KMS-11 (cell line): ENCODE measurements at regions not wholly inside any gene's neighbourhood (a gene's known extent, or its start where the extent isn't known, plus 50 kb on each side); places are given as distances from the start of the nearest gene placed in this dataset.

Experiments
- H2AFZ ChIP-seq: fragments of 200-600 bp; sonication (generic); 2 replicates; pipeline ENCODE4 v1.6.1; 2016; ENCODE audit warnings: antibody characterized with exemption, mixed run types, low read depth
- H3K27ac ChIP-seq: fragments of 200-600 bp; sonication (generic); 2 replicates; pipeline ENCODE4 v1.6.1; 2016; ENCODE audit warnings: mild to moderate bottlenecking, mixed run types
- H3K27me3 ChIP-seq: fragments of 200-600 bp; sonication (generic); 2 replicates; pipeline ENCODE4 v1.6.1; 2017; ENCODE audit warnings: mild to moderate bottlenecking, low read depth, mixed run types, moderate library complexity; ENCODE audit not compliant: insufficient read depth
- H3K36me3 ChIP-seq: fragments of 200-600 bp; sonication (generic); 2 replicates; pipeline ENCODE4 v1.6.1; 2017; ENCODE audit warnings: mild to moderate bottlenecking, mixed run types; ENCODE audit not compliant: insufficient read depth
- H3K4me1 ChIP-seq: fragments of 200-600 bp; sonication (generic); 2 replicates; pipeline ENCODE4 v1.6.1; 2016; ENCODE audit warnings: mild to moderate bottlenecking, low read depth, mixed run types; ENCODE audit not compliant: poor library complexity, severe bottlenecking
- H3K4me2 ChIP-seq: fragments of 200-600 bp; sonication (generic); 2 replicates; pipeline ENCODE4 v1.7.0; 2016; ENCODE audit warnings: mild to moderate bottlenecking, mixed run types
- H3K4me3 ChIP-seq: fragments of 200-600 bp; sonication (generic); IDR thresholded peaks from 2 replicates; pipeline ENCODE4 v1.6.1; 2017; ENCODE audit warnings: low read depth, low read length, mixed read lengths; ENCODE audit not compliant: insufficient read depth
- H3K79me2 ChIP-seq: fragments of 200-600 bp; sonication (generic); 2 replicates; pipeline ENCODE4 v1.6.1; 2016; ENCODE audit warnings: low read depth, mixed run types; ENCODE audit not compliant: insufficient read depth
- H3K9ac ChIP-seq: fragments of 200-600 bp; sonication (generic); 2 replicates; pipeline ENCODE4 v1.6.1; 2016; ENCODE audit warnings: mild to moderate bottlenecking, mixed run types
- H4K20me1 ChIP-seq: fragments of 200-600 bp; sonication (generic); 2 replicates; pipeline ENCODE4 v1.6.1; 2016; ENCODE audit warnings: mild to moderate bottlenecking, mixed run types; ENCODE audit not compliant: insufficient read depth
- CTCF ChIP-seq: fragments of 200-600 bp; sonication (generic); conservative IDR thresholded peaks from 2 replicates; pipeline ENCODE4 v1.6.1; 2017; ENCODE audit warnings: low read depth, mild to moderate bottlenecking, antibody characterized with exemption, low read length, moderate library complexity, mixed read lengths

- Histone ChIP-seq H3K4me3 (no peak overlapping the region), H4K20me1 (no peaks in the 10 kb centered on the region), H2AFZ (no peak overlapping the region), H3K79me2 (no peaks in the 10 kb centered on the region), H3K9ac (no peak overlapping the region), H3K27ac (no peak overlapping the region), H3K4me2 (0 out of 2 replicates have a peak overlapping the region, but pooled peaks have one; percentile 6), H3K36me3 (no peaks in the 10 kb centered on the region), H3K4me1 (peaks cover 22% of the 10 kb centered on the region), H3K27me3 (no peaks in the 10 kb centered on the region)
- TF ChIP-seq CTCF = no peak
Measured at GRCh38 chr11:104654181-104654813, 244.0 kb downstream of the CASP12 start.

GRCh38 chr11:104653407-104653806, 244.9 kb downstream of the CASP12 start:
- peaks cover 30% of the 10 kb centered on the region for H3K4me1 ChIP-seq
- TF ChIP-seq CTCF = no peak
- no peak overlapping the region for H3K4me3 ChIP-seq
- no peaks in the 10 kb centered on the region for H4K20me1 ChIP-seq
- no peaks in the 10 kb centered on the region for H3K27me3 ChIP-seq
- H3K4me2 ChIP-seq = peak overlapping the region; percentile 73
- peak overlapping the region; percentile 56 for H3K27ac ChIP-seq
- no peak overlapping the region for H3K9ac ChIP-seq
- H2AFZ ChIP-seq = peak overlapping the region; percentile 69
- H3K36me3 ChIP-seq = no peaks in the 10 kb centered on the region
- H3K79me2 ChIP-seq = no peaks in the 10 kb centered on the region

GRCh38 chr11:104652996-104653395, 245.3 kb downstream of the CASP12 start:
- H3K9ac ChIP-seq = no peak overlapping the region
- H3K79me2 ChIP-seq = no peaks in the 10 kb centered on the region
- H4K20me1 ChIP-seq = no peaks in the 10 kb centered on the region
- no peaks in the 10 kb centered on the region for H3K27me3 ChIP-seq
- no peaks in the 10 kb centered on the region for H3K36me3 ChIP-seq
- peak overlapping the region; percentile 69 for H2AFZ ChIP-seq
- TF ChIP-seq CTCF = no peak
- H3K4me3 ChIP-seq = no peak overlapping the region
- peak overlapping the region; percentile 73 for H3K4me2 ChIP-seq
- peak overlapping the region; percentile 56 for H3K27ac ChIP-seq
- H3K4me1 ChIP-seq = peaks cover 30% of the 10 kb centered on the region

- Histone ChIP-seq H3K27me3 (no peaks in the 10 kb centered on the region), H3K4me3 (no peak overlapping the region), H4K20me1 (no peaks in the 10 kb centered on the region), H3K36me3 (no peaks in the 10 kb centered on the region), H3K9ac (no peak overlapping the region), H3K27ac (no peak overlapping the region), H3K4me2 (no peak overlapping the region), H2AFZ (no peak overlapping the region), H3K79me2 (no peaks in the 10 kb centered on the region), H3K4me1 (peaks cover 38% of the 10 kb centered on the region)
- no peak for TF ChIP-seq CTCF
Measured at GRCh38 chr11:104650234-104650633, 248.0 kb downstream of the CASP12 start.
